ENCODE measurements at regions not wholly inside any gene's neighbourhood (a gene's known extent, or its start where the extent isn't known, plus 50 kb on each side); places are given as distances from the start of the nearest gene placed in this dataset.

GRCh38 chr9:79928661-79929223 is 357.0 kb downstream of the TLE4 start:
- H3K27me3 Mint-ChIP-seq (ENCODE audit: unreplicated experiment), result no peaks in the 10 kb centered on the region

DNA sequence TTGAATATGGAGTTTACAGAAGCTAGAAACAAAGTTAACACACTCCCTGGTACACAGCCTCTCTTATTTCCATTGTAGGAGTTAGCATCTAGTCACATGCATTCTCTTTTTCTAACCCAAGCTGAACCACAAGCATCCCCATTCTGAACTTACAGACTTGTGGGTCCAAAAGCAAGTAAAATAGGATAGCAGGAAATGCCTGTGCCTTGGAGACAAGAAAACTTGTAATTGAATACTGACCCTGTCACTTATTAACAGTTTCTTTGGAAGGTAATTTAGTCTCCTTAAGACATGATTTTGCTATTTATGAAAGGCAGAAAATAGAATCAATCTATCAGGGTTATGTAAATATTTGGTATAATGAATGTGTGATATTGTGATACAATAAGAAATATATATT is 353.6 kb downstream of the TLE4 start:
- TF ChIP-seq CTCF (IDR thresholded peaks at IDR 0.05; ENCODE audit: partially characterized antibody, unreplicated experiment), result no peak
- H3K9me3 Mint-ChIP-seq (ENCODE audit: unreplicated experiment), result no peaks in the 10 kb centered on the region
- no peaks in the 10 kb centered on the region for H3K27me3 Mint-ChIP-seq (ENCODE audit: unreplicated experiment)
- H3K36me3 Mint-ChIP-seq (ENCODE audit: unreplicated experiment), result no peaks in the 10 kb centered on the region
- H3K4me1 Mint-ChIP-seq (ENCODE audit: low read depth, unreplicated experiment), result peaks cover 2% of the 10 kb centered on the region
- no peak for DNase-seq
- H3K27ac Mint-ChIP-seq (ENCODE audit: unreplicated experiment), result no peak overlapping the region
- no peak overlapping the region for H3K4me3 Mint-ChIP-seq (ENCODE audit: unreplicated experiment)

More at GRCh38 chr9:79928661-79929223, 357.0 kb downstream of the TLE4 start:
- Mint-ChIP-seq H3K36me3 (ENCODE audit: unreplicated experiment) (no peaks in the 10 kb centered on the region), H3K27ac (ENCODE audit: unreplicated experiment) (no peak overlapping the region), H3K9me3 (ENCODE audit: unreplicated experiment) (no peaks in the 10 kb centered on the region), H3K4me3 (ENCODE audit: unreplicated experiment) (no peak overlapping the region), H3K4me1 (ENCODE audit: low read depth, unreplicated experiment) (peaks cover 2% of the 10 kb centered on the region)
- no peak for DNase-seq
- no peak for TF ChIP-seq CTCF (IDR thresholded peaks at IDR 0.05; ENCODE audit: partially characterized antibody, unreplicated experiment)

- Mint-ChIP-seq H3K4me1 (ENCODE audit: low read depth, unreplicated experiment) (peaks cover 2% of the 10 kb centered on the region), H3K4me3 (ENCODE audit: unreplicated experiment) (no peak overlapping the region), H3K27me3 (ENCODE audit: unreplicated experiment) (no peaks in the 10 kb centered on the region), H3K9me3 (ENCODE audit: unreplicated experiment) (no peaks in the 10 kb centered on the region), H3K27ac (ENCODE audit: unreplicated experiment) (no peak overlapping the region), H3K36me3 (ENCODE audit: unreplicated experiment) (no peaks in the 10 kb centered on the region)
- TF ChIP-seq CTCF (IDR thresholded peaks at IDR 0.05; ENCODE audit: partially characterized antibody, unreplicated experiment), result no peak
- no peak for DNase-seq
Measured at GRCh38 chr9:79924836-79925235, 353.1 kb downstream of the TLE4 start.

- Mint-ChIP-seq H3K9me3 (ENCODE audit: unreplicated experiment) (no peaks in the 10 kb centered on the region), H3K27ac (ENCODE audit: unreplicated experiment) (no peak overlapping the region), H3K27me3 (ENCODE audit: unreplicated experiment) (peaks cover 3% of the 10 kb centered on the region), H3K4me1 (ENCODE audit: low read depth, unreplicated experiment) (peaks cover 3% of the 10 kb centered on the region), H3K4me3 (ENCODE audit: unreplicated experiment) (no peak overlapping the region), H3K36me3 (ENCODE audit: unreplicated experiment) (no peaks in the 10 kb centered on the region)
- TF ChIP-seq CTCF (IDR thresholded peaks at IDR 0.05; ENCODE audit: partially characterized antibody, unreplicated experiment), result no peak
- no peak for DNase-seq
Measured at GRCh38 chr9:79917421-79917820, 345.7 kb downstream of the TLE4 start.

- no peak overlapping the region for H3K4me3 Mint-ChIP-seq (ENCODE audit: unreplicated experiment)
- no peak for DNase-seq
- H3K9me3 Mint-ChIP-seq (ENCODE audit: unreplicated experiment), result no peaks in the 10 kb centered on the region
- peaks cover 3% of the 10 kb centered on the region for H3K27me3 Mint-ChIP-seq (ENCODE audit: unreplicated experiment)
- peaks cover 3% of the 10 kb centered on the region for H3K4me1 Mint-ChIP-seq (ENCODE audit: low read depth, unreplicated experiment)
- H3K36me3 Mint-ChIP-seq (ENCODE audit: unreplicated experiment), result no peaks in the 10 kb centered on the region
- H3K27ac Mint-ChIP-seq (ENCODE audit: unreplicated experiment), result no peak overlapping the region
- TF ChIP-seq CTCF (IDR thresholded peaks at IDR 0.05; ENCODE audit: partially characterized antibody, unreplicated experiment), result no peak
Measured at GRCh38 chr9:79913867-79914266, 342.1 kb downstream of the TLE4 start.
